SK-N-SH treated with all-trans-retinoic acid at 6 μM for 48 hours (cell line): ENCODE measurements at regions not wholly inside any gene's neighbourhood (a gene's known extent, or its start where the extent isn't known, plus 50 kb on each side); places are given as distances from the start of the nearest gene placed in this dataset.
A peak's percentile ranks its signal among the peaks of the same experiment; 100 is the strongest.

Source experiments
- ATAC-seq: fragments of 200-7000 bp; cut with Tn5 transposase; 3 replicates; pipeline ENCODE4 v1.9.1; 2020; ENCODE audit warnings: mild to moderate bottlenecking, moderate library complexity
- ARNTL ChIP-seq: fragments of 450-650 bp; formaldehyde crosslinking; IDR thresholded peaks from 2 replicates; pipeline ENCODE4 v1.5.0; 2020; ENCODE audit warnings: low read depth, mild to moderate bottlenecking, moderate library complexity, borderline replicate concordance
- BACH2 ChIP-seq: fragments of 250-450 bp; sonication (Bioruptor Pico); IDR thresholded peaks from 2 replicates; pipeline ENCODE4 v1.9.0; 2021; ENCODE audit warnings: mild to moderate bottlenecking, borderline replicate concordance
- CSDC2 ChIP-seq: fragments of 250-450 bp; sonication (Bioruptor Pico); IDR thresholded peaks from 2 replicates; pipeline ENCODE4 v1.5.0; 2020; ENCODE audit warnings: mild to moderate bottlenecking, moderate library complexity
- ESRRG ChIP-seq: fragments of 250-450 bp; sonication (Bioruptor Pico); IDR thresholded peaks from 2 replicates; pipeline ENCODE4 v1.6.1; 2021; ENCODE audit warnings: mild to moderate bottlenecking
- GLIS3 ChIP-seq: fragments of 250-450 bp; sonication (Bioruptor Pico); IDR thresholded peaks from 2 replicates; pipeline ENCODE4 v1.5.0; 2020; ENCODE audit warnings: mild to moderate bottlenecking, moderate library complexity
- ISL1 ChIP-seq: fragments of 250-450 bp; sonication (Bioruptor Pico); IDR thresholded peaks from 2 replicates; pipeline ENCODE4 v2.1.2; 2022; ENCODE audit warnings: mild to moderate bottlenecking, moderate library complexity
- OSR1 ChIP-seq: fragments of 250-450 bp; sonication (Bioruptor Pico); IDR thresholded peaks from 2 replicates; pipeline ENCODE4 v1.8.0; 2022; ENCODE audit warnings: moderate library complexity, mild to moderate bottlenecking, inconsistent platforms
- RARB ChIP-seq: fragments of 250-450 bp; sonication (Bioruptor Pico); IDR thresholded peaks from 2 replicates; pipeline ENCODE4 v1.8.0; 2021; ENCODE audit warnings: mild to moderate bottlenecking, moderate library complexity
- SNAI2 ChIP-seq: fragments of 250-450 bp; sonication (Bioruptor Pico); IDR thresholded peaks from 2 replicates; pipeline ENCODE4 v1.5.0; 2020; ENCODE audit warnings: mild to moderate bottlenecking, moderate library complexity
- TCF4 ChIP-seq: fragments of 250-450 bp; sonication (Bioruptor Pico); IDR thresholded peaks from 2 replicates; pipeline ENCODE4 v1.8.0; 2021; ENCODE audit warnings: mild to moderate bottlenecking, moderate library complexity, borderline replicate concordance
- TOX ChIP-seq: fragments of 250-450 bp; sonication (Bioruptor Pico); IDR thresholded peaks from 2 replicates; pipeline ENCODE4 v1.8.0; 2021; ENCODE audit warnings: mild to moderate bottlenecking, moderate library complexity, borderline replicate concordance
- ZC3H10 ChIP-seq: fragments of 250-450 bp; sonication (Bioruptor Pico); IDR thresholded peaks from 2 replicates; pipeline ENCODE4 v1.5.1; 2021; ENCODE audit warnings: mild to moderate bottlenecking, moderate library complexity
- ZFP3 ChIP-seq: fragments of 250-450 bp; sonication (Bioruptor Pico); IDR thresholded peaks from 2 replicates; pipeline ENCODE4 v1.5.0; 2020; ENCODE audit warnings: mild to moderate bottlenecking, moderate library complexity
- ZFP30 ChIP-seq: fragments of 450-650 bp; formaldehyde crosslinking; IDR thresholded peaks from 2 replicates; pipeline ENCODE4 v1.5.0; 2022; ENCODE audit warnings: mild to moderate bottlenecking, moderate library complexity
- ZNF565 ChIP-seq: fragments of 450-650 bp; formaldehyde crosslinking; conservative IDR thresholded peaks from 2 replicates; pipeline ENCODE4 v1.5.0; 2020; ENCODE audit warnings: low read depth, mild to moderate bottlenecking, moderate library complexity
- ZNF70 ChIP-seq: fragments of 450-650 bp; formaldehyde crosslinking; IDR thresholded peaks from 2 replicates; pipeline ENCODE4 v1.5.0; 2020; ENCODE audit warnings: mild to moderate bottlenecking, moderate library complexity
- ZNF8 ChIP-seq: fragments of 450-650 bp; formaldehyde crosslinking; IDR thresholded peaks from 2 replicates; pipeline ENCODE4 v1.5.0; 2020; ENCODE audit warnings: mild to moderate bottlenecking, moderate library complexity
- TF ChIP-seq, protein P1 (sequence below): fragments of 250-450 bp; sonication (Bioruptor Pico); IDR thresholded peaks from 2 replicates; pipeline ENCODE4 v1.5.1; 2020; ENCODE audit warnings: low read depth, mild to moderate bottlenecking, moderate library complexity
- TF ChIP-seq, protein P2 (sequence below): fragments of 250-450 bp; sonication (Bioruptor Pico); IDR thresholded peaks from 2 replicates; pipeline ENCODE4 v1.5.1; 2021; ENCODE audit warnings: mild to moderate bottlenecking, moderate library complexity
- TF ChIP-seq, protein P3 (sequence below): fragments of 250-450 bp; sonication (Bioruptor Pico); IDR thresholded peaks from 2 replicates; pipeline ENCODE4 v1.8.0; 2021; ENCODE audit warnings: low read depth, mild to moderate bottlenecking, moderate library complexity, borderline replicate concordance
- TF ChIP-seq, protein P4 (sequence below): fragments of 250-450 bp; sonication (Bioruptor Pico); IDR thresholded peaks from 2 replicates; pipeline ENCODE4 v1.5.0; 2020; ENCODE audit warnings: mild to moderate bottlenecking, moderate library complexity

DNA sequence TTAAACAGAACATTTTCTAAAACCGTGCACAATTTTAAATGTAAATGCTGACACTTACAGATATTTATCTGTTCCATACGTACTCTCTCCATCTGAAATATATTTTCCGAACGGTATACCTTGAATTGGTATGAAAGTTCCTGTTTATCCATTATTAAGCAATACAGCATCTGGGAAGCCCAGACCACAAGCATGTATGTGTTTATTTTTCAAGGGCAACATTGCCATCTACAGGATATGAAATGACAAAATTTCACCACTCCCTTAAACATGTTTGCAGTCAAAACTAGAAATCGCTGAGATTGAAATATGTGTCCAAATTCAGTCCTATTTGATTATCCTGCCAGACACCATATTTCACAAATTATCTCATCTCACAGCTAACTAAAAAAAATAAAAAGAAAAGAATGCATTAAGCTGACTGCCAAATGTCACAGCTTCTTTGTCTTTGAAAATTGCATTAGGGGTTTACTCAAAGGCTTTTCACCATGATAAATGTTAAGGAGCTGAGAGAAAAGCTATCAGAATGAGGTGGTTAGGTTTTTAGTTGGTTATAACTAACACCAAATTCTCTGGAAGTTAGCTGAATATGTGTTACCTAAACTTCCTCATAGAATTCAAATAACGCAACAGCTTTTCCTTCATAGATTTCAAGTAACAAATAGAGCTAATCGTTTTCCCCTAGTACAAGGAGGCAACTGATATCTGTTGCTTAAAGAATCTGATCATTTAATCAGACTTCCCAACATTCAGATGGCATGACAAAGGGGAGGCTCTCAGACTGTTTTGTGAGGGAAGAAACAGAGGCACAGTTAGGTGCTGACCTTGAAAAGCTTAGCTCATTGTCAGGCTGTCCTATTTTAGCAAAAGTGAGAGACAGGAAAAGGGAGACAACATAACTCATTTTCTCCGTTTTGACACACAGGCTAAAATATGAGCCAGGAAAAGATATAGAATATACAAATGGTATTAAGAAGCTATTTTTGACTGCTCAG is 533.1 kb downstream of the TBL1XR1 start:
- ATAC-seq = peak; percentile 58; the same call in 2 of the 3 replicates
- no peak for TF ChIP-seq BACH2 (CRISPR knock-in tag)
- no peak for TF ChIP-seq ZC3H10 (CRISPR knock-in tag)
- TF ChIP-seq TCF4 = 0 out of 2 replicates have a peak, but pooled peaks have one; percentile 29
- TF ChIP-seq ISL1 = 0 out of 2 replicates have a peak, but pooled peaks have one; percentile 25

DNA sequence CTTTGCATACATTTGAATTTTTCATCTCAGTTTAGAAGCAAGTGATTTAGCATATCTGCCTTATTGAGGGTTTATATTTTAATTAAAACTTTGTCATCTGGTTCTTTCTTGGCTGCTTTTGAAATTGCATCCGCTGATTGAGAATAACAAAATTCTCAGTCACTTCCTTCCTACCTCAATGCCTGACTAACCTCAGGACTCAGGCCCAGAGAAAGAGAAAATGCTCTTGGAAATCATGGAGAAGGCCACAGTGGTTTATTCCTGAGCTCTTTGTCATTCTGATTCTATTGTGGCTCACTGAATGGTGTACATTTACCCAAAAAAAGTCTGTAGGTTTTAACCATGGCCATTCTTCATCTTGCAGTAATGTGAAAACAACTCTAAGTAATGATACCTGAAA is 533.9 kb downstream of the TBL1XR1 start:
- ATAC-seq = no peak
- TF ChIP-seq, protein P1, sequence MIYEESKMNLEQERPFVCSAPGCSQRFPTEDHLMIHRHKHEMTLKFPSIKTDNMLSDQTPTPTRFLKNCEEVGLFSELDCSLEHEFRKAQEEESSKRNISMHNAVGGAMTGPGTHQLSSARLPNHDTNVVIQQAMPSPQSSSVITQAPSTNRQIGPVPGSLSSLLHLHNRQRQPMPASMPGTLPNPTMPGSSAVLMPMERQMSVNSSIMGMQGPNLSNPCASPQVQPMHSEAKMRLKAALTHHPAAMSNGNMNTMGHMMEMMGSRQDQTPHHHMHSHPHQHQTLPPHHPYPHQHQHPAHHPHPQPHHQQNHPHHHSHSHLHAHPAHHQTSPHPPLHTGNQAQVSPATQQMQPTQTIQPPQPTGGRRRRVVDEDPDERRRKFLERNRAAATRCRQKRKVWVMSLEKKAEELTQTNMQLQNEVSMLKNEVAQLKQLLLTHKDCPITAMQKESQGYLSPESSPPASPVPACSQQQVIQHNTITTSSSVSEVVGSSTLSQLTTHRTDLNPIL (CRISPR knock-in tag) = no peak
- TF ChIP-seq ARNTL (CRISPR knock-in tag) (no peak), TCF4 (no peak), RARB (no peak), OSR1 (CRISPR knock-in tag) (no peak)
- TF ChIP-seq, all 23 proteins: peak for 0

DNA sequence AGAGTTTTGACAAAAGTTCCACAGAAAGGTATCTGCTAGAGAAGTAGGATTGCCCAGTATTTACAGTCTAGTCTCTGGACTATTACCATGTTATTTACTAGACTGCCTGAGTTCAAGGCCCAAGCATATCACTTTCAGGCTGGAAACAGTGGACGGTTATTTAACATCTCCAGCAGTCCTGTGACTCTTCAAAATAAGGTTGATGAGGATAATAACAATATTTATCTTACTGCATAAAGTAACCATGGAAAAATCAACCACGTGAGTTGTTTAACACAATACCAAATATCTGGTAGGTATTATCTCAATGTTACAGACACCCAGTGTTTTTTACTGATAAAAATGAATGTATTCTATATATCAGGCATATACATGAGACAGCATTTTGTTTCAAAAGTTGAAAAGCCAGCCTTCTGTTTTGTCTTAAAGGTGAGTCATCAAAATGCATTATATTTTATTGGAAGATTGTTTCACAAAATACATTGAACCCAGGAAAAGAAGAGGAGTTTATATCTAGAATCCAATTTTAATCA is 535.8 kb downstream of the TBL1XR1 start:
- ATAC-seq = no peak
- no peak for TF ChIP-seq ZC3H10 (CRISPR knock-in tag)
- no peak for TF ChIP-seq RARB
- TF ChIP-seq ISL1 = no peak
- TF ChIP-seq ZNF70 (CRISPR knock-in tag) = no peak
- no peak for TF ChIP-seq BACH2 (CRISPR knock-in tag)
- TF ChIP-seq ZNF8 = no peak
- no peak for TF ChIP-seq GLIS3
- TF ChIP-seq ESRRG (CRISPR knock-in tag) = no peak
- no peak for TF ChIP-seq ZFP3
- no peak for TF ChIP-seq TOX (CRISPR knock-in tag)

DNA sequence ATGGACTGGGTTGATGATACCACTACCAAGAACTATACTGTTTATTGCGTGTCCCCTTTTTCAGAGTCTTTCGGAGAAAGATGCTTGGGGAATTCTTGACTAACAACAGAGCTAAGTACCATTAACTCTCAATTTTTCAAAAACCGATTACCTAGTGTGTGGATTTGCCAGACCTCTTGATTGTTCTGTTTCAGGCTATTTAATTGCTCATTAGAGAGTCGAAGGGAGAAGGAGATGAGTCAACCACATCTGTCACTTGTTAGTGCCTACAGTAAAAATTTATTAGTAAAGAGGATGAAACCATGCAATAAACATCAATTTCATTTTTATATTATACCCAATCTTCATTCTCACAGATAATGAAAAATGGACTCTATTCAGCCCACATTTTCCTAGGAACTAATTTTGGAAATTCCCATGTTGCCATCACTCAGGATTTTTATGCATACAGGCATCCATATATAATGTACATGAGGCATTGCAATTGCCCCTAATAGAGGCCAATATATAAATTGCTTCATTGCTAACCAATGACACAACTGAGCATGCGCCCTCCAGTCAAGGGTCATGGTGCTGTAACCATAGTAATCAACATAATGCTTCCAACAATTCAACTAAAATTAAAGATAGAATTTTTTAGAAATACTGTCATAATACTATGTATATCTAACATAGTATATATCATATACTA is 541.7 kb downstream of the TBL1XR1 start:
- TF ChIP-seq ZNF70 (CRISPR knock-in tag) (no peak), OSR1 (CRISPR knock-in tag) (no peak)
- no peak for ATAC-seq

DNA sequence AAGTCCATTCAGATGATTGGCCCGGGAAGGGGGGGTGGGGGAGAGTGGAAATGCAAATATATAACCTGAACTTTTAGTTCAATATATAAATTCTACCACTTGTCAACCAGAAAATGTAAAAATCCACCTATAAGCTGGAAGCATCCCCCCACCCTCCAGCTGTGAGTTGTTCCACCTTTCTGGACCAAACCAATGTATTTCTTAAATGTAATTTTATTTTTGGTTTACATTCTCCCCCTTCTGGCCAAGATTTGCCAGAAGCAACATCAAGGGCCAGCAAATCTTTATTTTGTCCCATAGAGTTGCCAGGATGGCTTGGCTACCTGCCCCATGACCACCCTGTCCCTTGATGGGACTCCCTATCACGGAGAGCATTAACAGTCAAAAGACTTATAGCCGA is 545.7 kb downstream of the TBL1XR1 start:
- no peak for ATAC-seq
- TF ChIP-seq SNAI2 (CRISPR knock-in tag) (no peak), ZFP30 (no peak), ZC3H10 (CRISPR knock-in tag) (no peak), ZNF565 (no peak), RARB (no peak), ZNF70 (CRISPR knock-in tag) (no peak), OSR1 (CRISPR knock-in tag) (no peak), ESRRG (CRISPR knock-in tag) (no peak), ARNTL (CRISPR knock-in tag) (no peak), ZNF8 (no peak)
- TF ChIP-seq, protein P2, sequence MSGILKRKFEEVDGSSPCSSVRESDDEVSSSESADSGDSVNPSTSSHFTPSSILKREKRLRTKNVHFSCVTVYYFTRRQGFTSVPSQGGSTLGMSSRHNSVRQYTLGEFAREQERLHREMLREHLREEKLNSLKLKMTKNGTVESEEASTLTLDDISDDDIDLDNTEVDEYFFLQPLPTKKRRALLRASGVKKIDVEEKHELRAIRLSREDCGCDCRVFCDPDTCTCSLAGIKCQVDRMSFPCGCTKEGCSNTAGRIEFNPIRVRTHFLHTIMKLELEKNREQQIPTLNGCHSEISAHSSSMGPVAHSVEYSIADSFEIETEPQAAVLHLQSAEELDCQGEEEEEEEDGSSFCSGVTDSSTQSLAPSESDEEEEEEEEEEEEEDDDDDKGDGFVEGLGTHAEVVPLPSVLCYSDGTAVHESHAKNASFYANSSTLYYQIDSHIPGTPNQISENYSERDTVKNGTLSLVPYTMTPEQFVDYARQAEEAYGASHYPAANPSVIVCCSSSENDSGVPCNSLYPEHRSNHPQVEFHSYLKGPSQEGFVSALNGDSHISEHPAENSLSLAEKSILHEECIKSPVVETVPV (CRISPR knock-in tag) = no peak
- TF ChIP-seq, protein P3, sequence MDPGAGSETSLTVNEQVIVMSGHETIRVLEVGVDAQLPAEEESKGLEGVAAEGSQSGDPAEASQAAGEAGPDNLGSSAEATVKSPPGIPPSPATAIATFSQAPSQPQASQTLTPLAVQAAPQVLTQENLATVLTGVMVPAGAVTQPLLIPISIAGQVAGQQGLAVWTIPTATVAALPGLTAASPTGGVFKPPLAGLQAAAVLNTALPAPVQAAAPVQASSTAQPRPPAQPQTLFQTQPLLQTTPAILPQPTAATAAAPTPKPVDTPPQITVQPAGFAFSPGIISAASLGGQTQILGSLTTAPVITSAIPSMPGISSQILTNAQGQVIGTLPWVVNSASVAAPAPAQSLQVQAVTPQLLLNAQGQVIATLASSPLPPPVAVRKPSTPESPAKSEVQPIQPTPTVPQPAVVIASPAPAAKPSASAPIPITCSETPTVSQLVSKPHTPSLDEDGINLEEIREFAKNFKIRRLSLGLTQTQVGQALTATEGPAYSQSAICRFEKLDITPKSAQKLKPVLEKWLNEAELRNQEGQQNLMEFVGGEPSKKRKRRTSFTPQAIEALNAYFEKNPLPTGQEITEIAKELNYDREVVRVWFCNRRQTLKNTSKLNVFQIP (CRISPR knock-in tag) = no peak

DNA sequence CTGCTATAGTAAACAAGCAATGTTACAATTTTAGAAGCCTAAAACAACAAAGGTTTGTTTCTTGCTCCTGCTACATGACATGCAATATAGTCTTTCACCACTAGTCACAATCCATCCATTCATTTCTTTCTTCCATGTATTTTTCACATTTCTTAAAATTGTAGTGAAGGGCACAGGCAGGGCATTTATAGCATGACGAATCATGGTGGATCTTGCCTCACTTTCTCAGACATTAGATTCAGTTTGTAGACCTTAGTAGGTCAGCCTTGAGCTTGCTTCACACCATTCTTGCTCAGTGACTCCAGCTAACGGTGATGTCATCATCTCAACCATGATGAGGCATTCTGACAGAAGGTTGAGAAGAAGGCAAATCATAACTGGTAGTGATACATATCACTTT is 546.8 kb downstream of the TBL1XR1 start:
- ATAC-seq = no peak
- TF ChIP-seq ESRRG (CRISPR knock-in tag) (no peak), ISL1 (no peak), CSDC2 (CRISPR knock-in tag) (no peak), OSR1 (CRISPR knock-in tag) (no peak), SNAI2 (CRISPR knock-in tag) (no peak)
- TF ChIP-seq, protein P4, sequence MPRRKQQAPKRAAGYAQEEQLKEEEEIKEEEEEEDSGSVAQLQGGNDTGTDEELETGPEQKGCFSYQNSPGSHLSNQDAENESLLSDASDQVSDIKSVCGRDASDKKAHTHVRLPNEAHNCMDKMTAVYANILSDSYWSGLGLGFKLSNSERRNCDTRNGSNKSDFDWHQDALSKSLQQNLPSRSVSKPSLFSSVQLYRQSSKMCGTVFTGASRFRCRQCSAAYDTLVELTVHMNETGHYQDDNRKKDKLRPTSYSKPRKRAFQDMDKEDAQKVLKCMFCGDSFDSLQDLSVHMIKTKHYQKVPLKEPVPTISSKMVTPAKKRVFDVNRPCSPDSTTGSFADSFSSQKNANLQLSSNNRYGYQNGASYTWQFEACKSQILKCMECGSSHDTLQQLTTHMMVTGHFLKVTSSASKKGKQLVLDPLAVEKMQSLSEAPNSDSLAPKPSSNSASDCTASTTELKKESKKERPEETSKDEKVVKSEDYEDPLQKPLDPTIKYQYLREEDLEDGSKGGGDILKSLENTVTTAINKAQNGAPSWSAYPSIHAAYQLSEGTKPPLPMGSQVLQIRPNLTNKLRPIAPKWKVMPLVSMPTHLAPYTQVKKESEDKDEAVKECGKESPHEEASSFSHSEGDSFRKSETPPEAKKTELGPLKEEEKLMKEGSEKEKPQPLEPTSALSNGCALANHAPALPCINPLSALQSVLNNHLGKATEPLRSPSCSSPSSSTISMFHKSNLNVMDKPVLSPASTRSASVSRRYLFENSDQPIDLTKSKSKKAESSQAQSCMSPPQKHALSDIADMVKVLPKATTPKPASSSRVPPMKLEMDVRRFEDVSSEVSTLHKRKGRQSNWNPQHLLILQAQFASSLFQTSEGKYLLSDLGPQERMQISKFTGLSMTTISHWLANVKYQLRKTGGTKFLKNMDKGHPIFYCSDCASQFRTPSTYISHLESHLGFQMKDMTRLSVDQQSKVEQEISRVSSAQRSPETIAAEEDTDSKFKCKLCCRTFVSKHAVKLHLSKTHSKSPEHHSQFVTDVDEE (CRISPR knock-in tag) = no peak
